ENCODE measurements at regions not wholly inside any gene's neighbourhood (a gene's known extent, or its start where the extent isn't known, plus 50 kb on each side); places are given as distances from the start of the nearest gene placed in this dataset.

DNA sequence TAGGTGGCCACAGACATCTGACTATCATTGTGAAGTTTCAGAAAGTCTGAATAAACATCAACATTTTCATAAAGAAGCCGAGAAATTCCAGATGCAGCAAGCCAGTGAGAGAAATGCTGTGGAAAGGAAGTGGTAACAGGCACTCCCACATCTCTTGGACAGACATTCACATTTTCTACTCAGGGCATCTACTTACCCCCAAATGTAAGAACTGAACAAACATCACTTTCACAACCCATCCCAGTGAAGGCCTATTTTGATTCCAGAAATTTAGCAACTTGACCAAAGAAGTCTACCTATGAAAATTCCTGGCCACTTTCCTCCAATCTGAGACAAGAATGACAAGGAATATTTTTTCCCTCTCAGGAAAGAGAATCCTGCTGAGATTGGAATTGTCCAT lies 224.8 kb upstream of the DCBLD2 start:
- intact Hi-C loops (cut with micrococcal nuclease; ENCODE audit: unreplicated experiment), result no loop called here
- H3K36me3 Mint-ChIP-seq (ENCODE audit: insufficient read depth, unreplicated experiment), result no peaks in the 10 kb centered on the region
- H3K36me3 ChIP-seq (ENCODE audit: control insufficient read depth, insufficient read depth, low read length), result no peaks in the 10 kb centered on the region
- H3K4me3 Mint-ChIP-seq (ENCODE audit: unreplicated experiment), result no peak overlapping the region
- H3K4me1 ChIP-seq, result no peaks in the 10 kb centered on the region
- peaks cover 3% of the 10 kb centered on the region for H3K27me3 Mint-ChIP-seq (ENCODE audit: insufficient read depth, unreplicated experiment)
- no peak overlapping the region for H3K4me3 ChIP-seq (ENCODE audit: low read depth, low read length)
- POLR2A ChIA-PET, result no interaction called here
- no peak for DNase-seq
- BruUV-seq (replicated peaks), result no TSS peak
- H3K4me1 Mint-ChIP-seq (ENCODE audit: low read depth, unreplicated experiment), result no peaks in the 10 kb centered on the region
- no peaks in the 10 kb centered on the region for H3K27me3 ChIP-seq (replicated peaks; ENCODE audit: control insufficient read depth, insufficient read depth, low read length)
- H3K9me3 ChIP-seq, result no peaks in the 10 kb centered on the region
- CTCF ChIA-PET, result no interaction called here
- H3K9me3 Mint-ChIP-seq (ENCODE audit: unreplicated experiment), result no peaks in the 10 kb centered on the region
- no peak overlapping the region for H3K27ac Mint-ChIP-seq (ENCODE audit: unreplicated experiment)
- TF ChIP-seq, protein P1, sequence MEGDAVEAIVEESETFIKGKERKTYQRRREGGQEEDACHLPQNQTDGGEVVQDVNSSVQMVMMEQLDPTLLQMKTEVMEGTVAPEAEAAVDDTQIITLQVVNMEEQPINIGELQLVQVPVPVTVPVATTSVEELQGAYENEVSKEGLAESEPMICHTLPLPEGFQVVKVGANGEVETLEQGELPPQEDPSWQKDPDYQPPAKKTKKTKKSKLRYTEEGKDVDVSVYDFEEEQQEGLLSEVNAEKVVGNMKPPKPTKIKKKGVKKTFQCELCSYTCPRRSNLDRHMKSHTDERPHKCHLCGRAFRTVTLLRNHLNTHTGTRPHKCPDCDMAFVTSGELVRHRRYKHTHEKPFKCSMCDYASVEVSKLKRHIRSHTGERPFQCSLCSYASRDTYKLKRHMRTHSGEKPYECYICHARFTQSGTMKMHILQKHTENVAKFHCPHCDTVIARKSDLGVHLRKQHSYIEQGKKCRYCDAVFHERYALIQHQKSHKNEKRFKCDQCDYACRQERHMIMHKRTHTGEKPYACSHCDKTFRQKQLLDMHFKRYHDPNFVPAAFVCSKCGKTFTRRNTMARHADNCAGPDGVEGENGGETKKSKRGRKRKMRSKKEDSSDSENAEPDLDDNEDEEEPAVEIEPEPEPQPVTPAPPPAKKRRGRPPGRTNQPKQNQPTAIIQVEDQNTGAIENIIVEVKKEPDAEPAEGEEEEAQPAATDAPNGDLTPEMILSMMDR (IDR thresholded peaks at IDR 0.05; ENCODE audit: insufficient read depth in 1 of 2, low read depth in 1 of 2, low read length in 1 of 2, severe bottlenecking in 1 of 2, unreplicated experiment in 1 of 2), result no peak

DNA sequence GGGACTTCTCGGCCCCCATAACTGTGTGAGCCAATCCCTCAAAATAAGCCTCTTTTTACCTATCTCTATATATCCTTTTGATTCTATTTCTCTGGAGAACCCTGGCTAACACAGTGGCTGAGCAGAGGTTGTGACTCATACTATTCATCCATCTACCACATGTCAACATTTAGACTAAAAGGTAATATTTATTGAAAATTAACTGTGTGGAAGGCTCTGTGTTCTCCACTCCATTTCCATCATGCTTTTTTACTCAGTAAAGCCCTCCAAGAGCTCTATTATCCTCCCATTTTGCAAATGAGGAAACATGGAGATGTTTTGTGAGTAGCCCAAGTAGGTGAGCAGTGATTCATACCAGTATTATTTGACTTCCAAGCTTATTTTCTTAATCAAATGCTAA lies 217.9 kb upstream of the DCBLD2 start:
- Mint-ChIP-seq H3K9me3 (ENCODE audit: unreplicated experiment) (no peaks in the 10 kb centered on the region), H3K4me1 (ENCODE audit: low read depth, unreplicated experiment) (no peaks in the 10 kb centered on the region), H3K4me3 (ENCODE audit: unreplicated experiment) (no peak overlapping the region), H3K27ac (ENCODE audit: unreplicated experiment) (no peak overlapping the region), H3K36me3 (ENCODE audit: insufficient read depth, unreplicated experiment) (no peaks in the 10 kb centered on the region), H3K27me3 (ENCODE audit: insufficient read depth, unreplicated experiment) (peaks cover 17% of the 10 kb centered on the region)
- Histone ChIP-seq H3K27me3 (replicated peaks; ENCODE audit: control insufficient read depth, insufficient read depth, low read length) (no peaks in the 10 kb centered on the region), H3K9me3 (no peaks in the 10 kb centered on the region), H3K4me1 (no peaks in the 10 kb centered on the region), H3K36me3 (ENCODE audit: control insufficient read depth, insufficient read depth, low read length) (no peaks in the 10 kb centered on the region), H3K4me3 (ENCODE audit: low read depth, low read length) (no peak overlapping the region)
- no peak for DNase-seq
- CTCF ChIA-PET, result no interaction called here
- TF ChIP-seq, protein P1 (IDR thresholded peaks at IDR 0.05; ENCODE audit: insufficient read depth in 1 of 2, low read depth in 1 of 2, low read length in 1 of 2, severe bottlenecking in 1 of 2, unreplicated experiment in 1 of 2), result no peak
- intact Hi-C loops (cut with micrococcal nuclease; ENCODE audit: unreplicated experiment), result loop anchor here (10.0 kb wide), 1 partner anchor 95 kb away; no protein-coding TSS in a partner anchor
- no TSS peak for BruUV-seq (replicated peaks)
- POLR2A ChIA-PET, result no interaction called here

- BruUV-seq (replicated peaks), result no TSS peak
- Mint-ChIP-seq H3K9me3 (ENCODE audit: unreplicated experiment) (no peaks in the 10 kb centered on the region), H3K27ac (ENCODE audit: unreplicated experiment) (no peak overlapping the region), H3K4me1 (ENCODE audit: low read depth, unreplicated experiment) (no peaks in the 10 kb centered on the region), H3K27me3 (ENCODE audit: insufficient read depth, unreplicated experiment) (peaks cover 19% of the 10 kb centered on the region), H3K4me3 (ENCODE audit: unreplicated experiment) (no peak overlapping the region), H3K36me3 (ENCODE audit: insufficient read depth, unreplicated experiment) (no peaks in the 10 kb centered on the region)
- CTCF ChIA-PET, result no interaction called here
- Histone ChIP-seq H3K9me3 (no peaks in the 10 kb centered on the region), H3K27me3 (replicated peaks; ENCODE audit: control insufficient read depth, insufficient read depth, low read length) (no peaks in the 10 kb centered on the region), H3K36me3 (ENCODE audit: control insufficient read depth, insufficient read depth, low read length) (no peaks in the 10 kb centered on the region), H3K4me3 (ENCODE audit: low read depth, low read length) (no peak overlapping the region), H3K4me1 (no peaks in the 10 kb centered on the region)
- DNase-seq, result no peak
- intact Hi-C loops (cut with micrococcal nuclease; ENCODE audit: unreplicated experiment), result loop anchor here (10.0 kb wide), 1 partner anchor 94 kb away; no protein-coding TSS in a partner anchor
- TF ChIP-seq, protein P1 (IDR thresholded peaks at IDR 0.05; ENCODE audit: insufficient read depth in 1 of 2, low read depth in 1 of 2, low read length in 1 of 2, severe bottlenecking in 1 of 2, unreplicated experiment in 1 of 2), result no peak
- POLR2A ChIA-PET, result no interaction called here
These were observed 216.9 kb upstream of the DCBLD2 start for GRCh38 chr3:99118381-99118780.

Measured in Caco-2 (cell line).